ENCODE measurements at regions not wholly inside any gene's neighbourhood (a gene's known extent, or its start where the extent isn't known, plus 50 kb on each side); places are given as distances from the start of the nearest gene placed in this dataset.
A peak's percentile ranks its signal among the peaks of the same experiment; 100 is the strongest.

- TF ChIP-seq CTCF (IDR thresholded peaks at IDR 0.05; ENCODE audit: insufficient read depth, low read depth, low read length) = no peak
- DNase-seq (ENCODE audit: low read depth) = no peak
- H3K4me3 ChIP-seq (ENCODE audit: low read depth, low read length) = no peak overlapping the region
These were observed 665.7 kb upstream of the MDGA2 start for GRCh38 chr14:48341069-48341468.

- no peak for TF ChIP-seq CTCF (IDR thresholded peaks at IDR 0.05; ENCODE audit: insufficient read depth, low read depth, low read length)
- no peak for DNase-seq (ENCODE audit: low read depth)
- H3K4me3 ChIP-seq (ENCODE audit: low read depth, low read length) = no peak overlapping the region
These were observed 658.0 kb upstream of the MDGA2 start for GRCh38 chr14:48333221-48333920.

- DNase-seq (ENCODE audit: low read depth) = peak; percentile 3
- no peak for TF ChIP-seq CTCF (IDR thresholded peaks at IDR 0.05; ENCODE audit: insufficient read depth, low read depth, low read length)
- no peak overlapping the region for H3K4me3 ChIP-seq (ENCODE audit: low read depth, low read length)
These were observed 656.0 kb upstream of the MDGA2 start for GRCh38 chr14:48331421-48331820.

GRCh38 chr14:48325486-48325885 is 650.1 kb upstream of the MDGA2 start:
- no peak for DNase-seq (ENCODE audit: low read depth)
- no peak for TF ChIP-seq CTCF (IDR thresholded peaks at IDR 0.05; ENCODE audit: insufficient read depth, low read depth, low read length)
- H3K4me3 ChIP-seq (ENCODE audit: low read depth, low read length) = no peak overlapping the region

- no peak for TF ChIP-seq CTCF (IDR thresholded peaks at IDR 0.05; ENCODE audit: insufficient read depth, low read depth, low read length)
- H3K4me3 ChIP-seq (ENCODE audit: low read depth, low read length) = no peak overlapping the region
- peak; percentile 5 for DNase-seq (ENCODE audit: low read depth)
These were observed 648.3 kb upstream of the MDGA2 start for GRCh38 chr14:48323665-48324064.

GRCh38 chr14:48319823-48320222 is 644.4 kb upstream of the MDGA2 start:
- TF ChIP-seq CTCF (IDR thresholded peaks at IDR 0.05; ENCODE audit: insufficient read depth, low read depth, low read length) = no peak
- no peak overlapping the region for H3K4me3 ChIP-seq (ENCODE audit: low read depth, low read length)

GRCh38 chr14:48304729-48305128 is 629.3 kb upstream of the MDGA2 start:
- H3K4me3 ChIP-seq (ENCODE audit: low read depth, low read length) = no peak overlapping the region
- TF ChIP-seq CTCF (IDR thresholded peaks at IDR 0.05; ENCODE audit: insufficient read depth, low read depth, low read length) = no peak
- no peak for DNase-seq (ENCODE audit: low read depth)

More at GRCh38 chr14:48319823-48320222, 644.4 kb upstream of the MDGA2 start:
- no peak for DNase-seq (ENCODE audit: low read depth)

Measured in fibroblast of villous mesenchyme (primary cell).